ENCODE measurements at regions not wholly inside any gene's neighbourhood (a gene's known extent, or its start where the extent isn't known, plus 50 kb on each side); places are given as distances from the start of the nearest gene placed in this dataset.

DNA sequence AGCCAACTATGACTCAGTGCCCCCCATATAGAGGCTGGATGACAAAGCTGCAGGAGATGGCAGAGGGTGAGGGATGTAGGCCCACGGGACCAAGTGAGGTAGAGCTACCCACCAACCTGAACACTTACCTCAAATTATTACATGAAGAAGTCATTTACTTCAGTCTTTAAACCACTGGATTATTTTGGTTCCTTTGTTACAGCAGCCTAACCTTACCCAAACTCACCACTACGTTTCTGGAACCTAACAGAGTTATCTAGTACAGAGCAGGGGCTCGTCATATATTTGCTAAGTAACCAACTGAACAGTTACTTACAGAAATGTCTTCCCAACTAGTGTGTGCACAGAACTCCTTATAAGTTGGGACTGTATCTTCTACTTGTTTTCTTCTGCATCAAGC, 85.2 kb upstream of the IGF1 start:
- DNase-seq = no peak
- in situ Hi-C loops (cut with HindIII; ENCODE audit: low pct_ligation_motif_present, low pct_unique_long_range_greater_than_20kb, low sequenced_read_pairs) = no loop called here

GRCh38 chr12:102564026-102564425, 83.7 kb upstream of the IGF1 start:
- no peak for DNase-seq
- in situ Hi-C loops (cut with HindIII; ENCODE audit: low pct_ligation_motif_present, low pct_unique_long_range_greater_than_20kb, low sequenced_read_pairs) = no loop called here

- in situ Hi-C loops (cut with HindIII; ENCODE audit: low pct_ligation_motif_present, low pct_unique_long_range_greater_than_20kb, low sequenced_read_pairs) = no loop called here
- no peak for DNase-seq
Measured at GRCh38 chr12:102562836-102563425, 82.6 kb upstream of the IGF1 start.

DNA sequence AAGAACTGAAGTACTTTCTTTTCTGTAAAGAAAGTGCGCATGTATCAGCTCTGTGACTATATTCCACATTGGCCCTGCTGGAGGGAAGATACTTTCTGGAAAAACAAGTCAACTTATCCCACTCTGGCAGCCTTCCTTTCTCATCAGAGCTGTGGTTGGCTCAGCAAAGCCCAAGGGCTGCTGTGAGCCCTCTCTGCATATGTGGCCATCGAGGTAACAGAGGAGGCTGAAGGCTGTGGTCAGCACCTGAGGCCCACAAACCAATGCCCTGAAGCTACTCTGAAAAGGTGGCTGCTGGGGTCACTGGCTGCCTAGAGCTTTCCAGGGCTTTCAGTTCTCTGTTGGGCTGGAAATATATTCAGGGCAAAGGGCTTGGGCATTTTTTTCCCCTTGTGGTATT, 70.8 kb upstream of the IGF1 start:
- DNase-seq = no peak
- in situ Hi-C loops (cut with HindIII; ENCODE audit: low pct_ligation_motif_present, low pct_unique_long_range_greater_than_20kb, low sequenced_read_pairs) = no loop called here

- in situ Hi-C loops (cut with HindIII; ENCODE audit: low pct_ligation_motif_present, low pct_unique_long_range_greater_than_20kb, low sequenced_read_pairs) = no loop called here
- no peak for DNase-seq
Measured at GRCh38 chr12:102549691-102550090, 69.3 kb upstream of the IGF1 start.

- in situ Hi-C loops (cut with HindIII; ENCODE audit: low pct_ligation_motif_present, low pct_unique_long_range_greater_than_20kb, low sequenced_read_pairs) = no loop called here
- no peak for DNase-seq
Measured at GRCh38 chr12:102548543-102548942, 68.2 kb upstream of the IGF1 start.

- DNase-seq = no peak
- in situ Hi-C loops (cut with HindIII; ENCODE audit: low pct_ligation_motif_present, low pct_unique_long_range_greater_than_20kb, low sequenced_read_pairs) = no loop called here
Measured at GRCh38 chr12:102543494-102544485, 63.4 kb upstream of the IGF1 start.

DNA sequence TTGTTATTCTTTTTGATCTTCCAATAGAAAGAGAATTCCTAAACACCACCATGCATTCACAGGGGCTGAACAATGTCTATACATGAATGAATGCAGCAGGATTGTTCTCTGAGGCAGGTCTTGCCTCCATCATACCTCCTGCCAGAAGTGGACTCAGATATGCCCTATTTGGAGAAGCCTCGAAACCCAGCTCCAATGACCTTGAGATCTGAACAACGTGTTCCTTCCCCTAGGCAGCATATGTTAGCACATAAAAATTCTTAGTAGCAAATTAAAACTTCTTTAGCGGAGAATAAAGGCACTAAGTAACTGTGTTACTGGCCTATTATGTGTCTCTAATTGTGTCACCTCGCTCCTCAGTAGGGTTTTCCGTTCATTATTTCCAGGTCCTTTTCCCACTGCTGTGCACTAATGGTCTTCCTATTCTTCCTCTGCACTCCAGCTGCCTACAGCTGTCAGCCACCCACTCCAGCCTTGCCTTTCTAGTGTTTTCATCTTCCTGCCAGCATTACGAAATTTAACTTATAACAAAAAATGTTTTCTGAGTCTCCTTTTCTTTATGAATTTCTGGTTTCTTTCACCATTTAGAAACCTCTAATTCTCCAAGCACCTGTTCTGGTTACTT, 62.6 kb upstream of the IGF1 start:
- in situ Hi-C loops (cut with HindIII; ENCODE audit: low pct_ligation_motif_present, low pct_unique_long_range_greater_than_20kb, low sequenced_read_pairs) = no loop called here
- no peak for DNase-seq

DNA sequence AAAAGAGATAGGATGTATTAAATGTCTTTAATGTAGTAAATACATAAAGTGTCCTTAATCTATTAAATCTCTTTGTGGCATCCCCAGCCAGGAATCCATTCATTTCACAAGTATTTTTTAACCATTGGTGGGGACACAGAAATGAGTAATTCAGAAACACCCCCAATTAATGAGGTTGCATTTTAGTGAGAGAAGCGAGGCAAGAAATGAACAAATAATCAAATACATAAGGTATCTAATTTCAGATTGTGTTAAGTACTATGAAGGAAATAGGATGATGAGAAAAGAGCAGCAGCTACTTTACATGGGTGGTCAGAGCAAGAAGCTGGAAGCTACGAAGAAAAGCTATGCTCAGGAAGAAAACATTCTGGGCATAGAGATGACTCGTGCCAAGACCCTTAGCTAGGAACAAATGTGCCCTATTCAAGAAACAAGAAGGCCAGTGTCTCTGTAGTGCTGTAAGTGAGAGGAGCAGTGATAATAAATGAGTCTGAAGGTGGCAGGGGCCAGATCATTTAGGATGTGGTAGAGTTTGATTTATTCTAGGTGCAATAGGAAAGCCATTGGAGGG, 60.5 kb upstream of the IGF1 start:
- in situ Hi-C loops (cut with HindIII; ENCODE audit: low pct_ligation_motif_present, low pct_unique_long_range_greater_than_20kb, low sequenced_read_pairs) = no loop called here
- peak; percentile 25 for DNase-seq

- peak; percentile 100 for DNase-seq
- in situ Hi-C loops (cut with HindIII; ENCODE audit: low pct_ligation_motif_present, low pct_unique_long_range_greater_than_20kb, low sequenced_read_pairs) = no loop called here
Measured at GRCh38 chr12:102539651-102540553, 59.5 kb upstream of the IGF1 start.

GRCh38 chr12:102535306-102535705, 54.9 kb upstream of the IGF1 start:
- DNase-seq = no peak
- in situ Hi-C loops (cut with HindIII; ENCODE audit: low pct_ligation_motif_present, low pct_unique_long_range_greater_than_20kb, low sequenced_read_pairs) = no loop called here

GRCh38 chr12:102534899-102535298, 54.5 kb upstream of the IGF1 start:
- DNase-seq = no peak
- in situ Hi-C loops (cut with HindIII; ENCODE audit: low pct_ligation_motif_present, low pct_unique_long_range_greater_than_20kb, low sequenced_read_pairs) = no loop called here

GRCh38 chr12:102533483-102534215, 53.3 kb upstream of the IGF1 start:
- in situ Hi-C loops (cut with HindIII; ENCODE audit: low pct_ligation_motif_present, low pct_unique_long_range_greater_than_20kb, low sequenced_read_pairs) = no loop called here
- no peak for DNase-seq
